Transverse colon (tissue), 3 donors: ENCODE measurements at regions not wholly inside any gene's neighbourhood (a gene's known extent, or its start where the extent isn't known, plus 50 kb on each side); places are given as distances from the start of the nearest gene placed in this dataset.

Experiments
- POLR2A ChIP-seq: fragments of 450-650 bp; IDR thresholded peaks from one replicate; pipeline ENCODE4 v1.6.1; 2016; ENCODE audit warnings: antibody characterized with exemption, mild to moderate bottlenecking, moderate library complexity
- TF ChIP-seq, protein P1 (sequence below), 5 experiments: fragments of 200-600 bp in 3 of 5; fragments of 450-650 bp in 2 of 5; sonication (generic) in 3 of 5; IDR thresholded peaks; 1 replicate in 2 of 5; 2 replicates in 3 of 5; pipeline ENCODE4 v1.5.1; 2016 to 2017; ENCODE audit warnings: antibody characterized with exemption in 5 of 5, inconsistent platforms in 3 of 5, mild to moderate bottlenecking in 2 of 5, moderate library complexity in 1 of 5

DNA sequence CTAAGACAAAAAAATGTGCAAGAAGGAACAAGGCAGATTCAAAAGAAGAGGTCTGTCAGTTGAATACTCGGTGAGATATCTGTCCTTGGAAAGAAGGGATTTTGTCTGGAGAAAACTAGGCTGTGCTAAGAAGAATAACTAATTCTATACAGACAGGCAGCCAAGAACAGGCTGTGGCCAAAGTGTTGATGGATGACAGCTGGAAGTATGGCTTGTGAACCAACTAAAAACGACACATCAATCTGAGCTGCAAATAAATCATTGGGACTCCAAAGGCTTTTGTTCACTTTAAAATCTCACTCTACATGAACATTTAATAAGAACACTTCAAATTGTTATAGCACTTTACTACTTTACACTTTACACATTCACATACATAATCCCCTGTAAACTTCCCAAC, 70.5 kb upstream of the IGSF1 start:
- TF ChIP-seq, protein P1, sequence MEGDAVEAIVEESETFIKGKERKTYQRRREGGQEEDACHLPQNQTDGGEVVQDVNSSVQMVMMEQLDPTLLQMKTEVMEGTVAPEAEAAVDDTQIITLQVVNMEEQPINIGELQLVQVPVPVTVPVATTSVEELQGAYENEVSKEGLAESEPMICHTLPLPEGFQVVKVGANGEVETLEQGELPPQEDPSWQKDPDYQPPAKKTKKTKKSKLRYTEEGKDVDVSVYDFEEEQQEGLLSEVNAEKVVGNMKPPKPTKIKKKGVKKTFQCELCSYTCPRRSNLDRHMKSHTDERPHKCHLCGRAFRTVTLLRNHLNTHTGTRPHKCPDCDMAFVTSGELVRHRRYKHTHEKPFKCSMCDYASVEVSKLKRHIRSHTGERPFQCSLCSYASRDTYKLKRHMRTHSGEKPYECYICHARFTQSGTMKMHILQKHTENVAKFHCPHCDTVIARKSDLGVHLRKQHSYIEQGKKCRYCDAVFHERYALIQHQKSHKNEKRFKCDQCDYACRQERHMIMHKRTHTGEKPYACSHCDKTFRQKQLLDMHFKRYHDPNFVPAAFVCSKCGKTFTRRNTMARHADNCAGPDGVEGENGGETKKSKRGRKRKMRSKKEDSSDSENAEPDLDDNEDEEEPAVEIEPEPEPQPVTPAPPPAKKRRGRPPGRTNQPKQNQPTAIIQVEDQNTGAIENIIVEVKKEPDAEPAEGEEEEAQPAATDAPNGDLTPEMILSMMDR (IDR thresholded peaks at IDR 0.05) = no peak
- TF ChIP-seq POLR2A = no peak
